ENCODE measurements at regions not wholly inside any gene's neighbourhood (a gene's known extent, or its start where the extent isn't known, plus 50 kb on each side); places are given as distances from the start of the nearest gene placed in this dataset.

DNA sequence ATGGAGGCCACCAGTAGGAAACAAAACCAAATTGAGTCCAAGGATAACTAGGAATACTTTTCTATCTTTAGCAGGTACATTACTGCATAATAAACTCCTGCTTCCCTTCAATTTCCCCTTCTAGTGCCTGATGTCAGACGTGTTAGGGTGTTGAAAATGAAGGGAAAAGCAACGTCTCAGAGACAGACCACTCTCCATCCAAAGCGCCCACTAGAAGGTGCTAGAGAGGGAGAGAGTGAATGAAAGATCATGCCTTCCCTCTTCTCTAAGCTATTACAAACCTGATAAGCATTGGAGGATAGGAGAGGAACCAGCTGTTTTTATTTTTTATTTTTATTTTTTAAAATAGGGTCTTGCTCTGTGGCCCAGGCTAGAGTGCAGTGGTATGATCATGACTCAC lies 64.1 kb downstream of the ZNF641 start:
- peak; percentile 4 for DNase-seq

DNA sequence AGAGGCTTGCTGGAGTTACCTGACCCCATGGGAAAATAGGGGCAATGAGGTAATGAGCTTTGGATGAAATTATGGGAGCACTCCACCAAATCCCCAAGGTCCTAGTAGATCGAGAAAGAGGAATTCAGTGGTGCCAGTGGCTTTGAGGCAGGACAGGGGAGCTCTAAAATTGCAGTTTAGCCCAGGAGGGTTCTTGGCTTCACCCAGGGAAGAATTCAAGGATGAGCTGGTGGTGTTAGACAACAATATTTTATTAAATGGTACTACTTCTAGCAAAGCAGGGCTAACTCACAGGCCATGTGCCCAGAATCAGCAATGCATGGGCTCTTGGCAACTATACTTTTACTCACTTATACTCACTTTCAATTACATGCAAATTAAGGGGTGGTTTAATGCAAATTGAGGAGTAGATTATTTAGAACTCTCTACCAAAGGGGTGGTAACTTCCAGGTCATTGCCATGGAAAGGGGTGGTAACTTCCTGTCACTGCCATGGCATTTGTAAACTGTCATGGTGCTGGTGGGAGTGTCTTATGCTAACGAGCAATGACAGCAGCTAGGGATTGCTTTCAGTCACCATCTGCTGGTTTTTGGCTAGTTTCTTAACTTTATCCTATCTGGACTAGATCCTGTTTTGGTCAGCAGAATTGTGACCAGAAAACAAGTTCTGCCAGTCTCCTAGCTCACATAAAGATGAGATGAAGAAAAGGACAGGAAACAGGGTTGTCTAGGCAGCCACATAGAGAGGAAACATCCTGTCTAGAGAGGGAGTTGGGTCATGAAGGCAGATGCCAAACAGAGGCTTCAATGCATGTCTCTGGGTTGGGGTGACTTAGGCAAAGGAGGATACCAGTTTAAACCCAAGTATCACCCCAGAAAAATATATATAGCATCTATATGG lies 64.7 kb downstream of the ZNF641 start:
- DNase-seq: no peak

DNA sequence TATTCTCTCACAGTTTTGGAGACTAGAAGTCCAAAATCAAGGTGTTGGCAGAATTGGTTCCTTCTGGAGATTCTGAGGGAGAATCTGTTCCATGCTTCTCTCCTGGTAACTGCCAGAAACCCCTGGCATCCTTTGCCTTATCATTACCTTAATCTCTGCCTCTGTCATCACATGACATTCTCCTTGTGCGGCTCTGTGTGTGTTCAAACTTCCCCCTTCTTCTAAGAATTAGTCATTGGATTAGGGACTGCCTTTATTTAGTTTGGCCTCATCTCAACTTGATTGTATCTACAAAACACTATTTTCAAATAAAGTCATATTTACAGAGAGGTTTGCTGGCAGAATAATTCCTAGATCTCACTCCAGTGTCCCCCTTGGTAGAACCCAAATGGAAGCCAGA lies 68.9 kb downstream of the ZNF641 start:
- DNase-seq: no peak

DNA sequence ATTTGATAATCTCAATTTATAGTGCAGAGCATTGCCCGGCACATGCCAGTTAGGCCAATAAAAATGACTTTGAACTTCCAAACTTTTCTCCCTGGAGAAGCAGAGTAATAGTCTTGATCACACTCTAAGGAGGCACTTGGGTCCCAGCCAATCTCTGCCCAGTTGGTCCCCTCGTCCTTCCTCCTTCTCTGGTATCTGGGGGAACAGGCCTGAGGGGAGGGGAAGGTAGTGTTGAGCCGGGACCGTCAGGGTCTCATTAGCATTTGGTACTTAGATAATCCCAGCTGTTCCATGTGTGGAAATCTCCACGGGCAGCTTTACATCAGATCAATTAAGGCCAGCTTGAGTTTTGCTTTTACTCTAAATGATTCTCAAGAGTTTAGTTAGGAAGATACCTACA lies 70.1 kb downstream of the ZNF641 start:
- no peak for DNase-seq

DNA sequence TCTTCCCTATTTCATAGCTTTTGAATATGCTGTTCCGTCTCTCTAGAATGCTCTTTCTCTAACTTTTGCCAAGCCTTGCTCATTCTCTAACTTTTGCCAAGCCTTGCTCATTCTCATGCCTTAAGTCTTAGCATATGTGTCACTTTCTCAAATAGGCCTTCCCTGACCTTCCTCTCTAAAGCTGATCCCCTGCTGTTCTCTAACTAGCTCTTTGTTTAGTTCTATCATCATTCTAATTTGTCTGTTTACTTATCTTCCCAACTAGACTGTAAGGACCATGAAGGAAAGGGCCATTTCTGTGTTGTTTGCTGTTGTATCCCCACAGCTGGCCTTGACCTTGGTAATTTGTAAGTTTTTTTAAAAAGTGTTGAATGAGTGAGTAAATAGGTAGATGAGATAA lies 71.1 kb downstream of the ZNF641 start:
- DNase-seq: peak; percentile 46

DNA sequence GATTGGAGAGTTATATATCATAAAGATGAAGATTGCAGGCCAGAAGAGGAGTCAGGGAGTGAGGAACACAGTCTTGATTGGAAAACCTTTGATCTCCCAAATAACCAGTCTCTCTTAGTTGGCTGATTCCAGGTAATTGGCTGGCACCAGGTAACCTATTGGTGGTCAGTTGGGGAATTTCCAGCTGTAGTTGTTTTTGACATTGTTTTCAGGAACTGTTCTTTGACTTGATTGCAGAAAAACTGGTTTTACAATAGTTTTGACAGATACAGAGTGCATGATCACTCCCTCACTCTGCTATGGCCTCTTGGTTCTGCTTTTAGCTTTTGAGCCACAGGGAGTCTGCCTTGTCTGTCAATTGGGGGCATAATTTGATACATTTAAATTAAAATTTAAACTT lies 71.6 kb downstream of the ZNF641 start:
- DNase-seq: no peak

DNA sequence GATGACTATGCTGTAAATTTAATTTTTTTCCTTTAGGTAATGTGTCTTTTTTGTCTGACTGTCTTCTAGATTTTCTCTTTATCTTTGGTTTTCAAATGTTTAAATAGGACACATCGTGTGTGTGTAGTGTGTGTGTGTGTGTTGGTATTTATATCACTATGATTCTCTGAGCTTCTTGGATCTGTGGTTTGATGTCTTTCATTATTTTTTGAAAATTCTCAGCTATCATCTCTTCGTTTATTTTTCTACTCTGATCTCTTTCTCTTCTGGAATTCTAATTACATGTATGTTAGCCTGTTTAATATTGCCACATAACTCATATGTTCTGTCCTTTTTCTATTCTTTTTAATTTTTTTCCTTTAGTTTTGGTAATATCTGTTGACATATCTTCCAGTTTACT lies 73.5 kb upstream of the OR10AD1 start:
- DNase-seq: no peak

DNA sequence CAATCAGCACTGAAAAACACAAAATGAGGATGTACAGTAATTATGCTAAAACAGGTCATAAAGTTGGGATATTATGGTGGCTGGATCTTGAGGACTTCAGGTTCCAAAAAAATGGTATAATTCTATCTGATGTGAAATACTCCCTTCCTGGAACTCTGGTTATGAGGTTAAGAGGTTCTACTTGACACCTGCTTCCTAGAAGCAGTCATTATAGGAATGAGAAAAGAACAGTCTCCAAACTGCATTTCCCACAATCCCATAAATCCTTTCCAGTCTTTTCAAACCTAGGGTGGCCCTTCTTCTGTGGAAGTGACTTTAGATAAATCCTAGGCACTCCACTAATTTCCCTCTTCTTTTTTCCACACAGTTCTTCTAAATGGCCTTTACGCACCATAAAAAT lies 63.7 kb upstream of the OR10AD1 start:
- no peak for DNase-seq

DNA sequence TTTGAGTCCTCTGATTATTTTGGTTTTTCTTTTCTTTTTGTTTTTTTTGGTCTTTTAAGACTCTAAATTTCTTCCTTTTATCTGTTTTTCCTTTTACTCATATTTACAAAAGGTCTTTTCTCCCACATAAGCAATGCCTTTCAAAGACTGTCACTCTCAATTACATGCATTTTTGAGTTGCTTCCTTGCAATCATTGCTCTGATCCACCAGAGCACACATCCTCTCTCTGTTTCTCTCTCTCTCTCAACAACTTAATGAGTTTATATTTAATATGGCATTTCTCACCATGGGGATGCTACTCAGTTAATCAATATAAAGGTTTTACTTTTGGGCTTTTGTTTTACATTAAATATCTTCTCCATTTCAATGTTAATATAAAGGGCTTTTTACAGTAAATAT lies 62.7 kb upstream of the OR10AD1 start:
- DNase-seq: no peak

DNA sequence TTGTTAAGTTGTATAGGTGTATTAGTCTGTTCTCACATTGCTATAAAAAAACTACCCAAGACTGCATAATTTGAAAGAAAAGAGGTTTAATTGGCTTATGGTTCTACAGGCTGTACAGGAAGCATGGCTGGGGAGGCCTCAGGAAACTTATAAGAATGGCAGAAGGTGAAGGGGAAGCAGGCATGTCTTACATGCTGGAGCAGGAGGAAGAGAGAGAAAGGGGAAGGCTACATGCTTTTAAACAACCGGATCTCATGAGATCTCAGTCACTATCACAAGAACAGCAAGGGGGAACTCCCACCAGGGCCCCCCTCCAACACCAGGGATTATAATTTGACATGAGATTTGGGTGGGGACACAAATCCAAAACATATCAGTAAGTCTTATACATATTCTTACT lies 60.5 kb upstream of the OR10AD1 start:
- DNase-seq: no peak

DNA sequence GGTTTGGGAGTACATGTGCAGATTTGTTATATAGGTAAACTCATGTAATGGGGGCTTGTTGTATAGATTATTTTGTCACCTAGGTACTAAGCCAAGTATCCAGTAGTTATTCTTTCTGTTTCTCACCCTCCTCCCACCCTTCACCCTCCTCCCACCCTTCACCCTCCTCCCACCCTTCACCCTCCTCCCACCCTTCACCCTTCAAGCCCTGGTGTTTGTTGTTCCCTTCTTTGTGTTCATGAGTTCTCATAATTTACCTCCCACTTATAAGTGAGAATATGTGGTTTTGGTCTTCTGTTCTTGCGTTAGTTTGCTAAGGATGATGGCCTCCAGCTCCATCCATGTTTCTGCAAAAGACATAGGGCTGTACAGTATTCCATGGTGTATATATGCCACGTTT lies 58.7 kb upstream of the OR10AD1 start:
- DNase-seq: no peak
